Thoracic aorta (tissue), 2 donors: ENCODE measurements at regions not wholly inside any gene's neighbourhood (a gene's known extent, or its start where the extent isn't known, plus 50 kb on each side); places are given as distances from the start of the nearest gene placed in this dataset.

Experiments
- ATAC-seq: fragments of 150-250 bp; one replicate; pipeline ENCODE4 v1.8.0; 2017; ENCODE audit warnings: low read depth; ENCODE audit not compliant: insufficient number of reproducible peaks, low FRiP score
- DNase-seq: peaks from one replicate; pipeline ENCODE4 v3.0.0-alpha.2; 2020; ENCODE audit warnings: low spot score
- H3K27ac ChIP-seq, 2 donors: fragments of 200-600 bp; sonication (generic); 1 replicate in 1 of 2; 2 replicates in 1 of 2; pipeline ENCODE4 v1.5.1; 2016; ENCODE audit warnings: mild to moderate bottlenecking in 2 of 2, moderate library complexity in 2 of 2
- H3K27me3 ChIP-seq: fragments of 200-600 bp; sonication (generic); replicated peaks from 2 replicates; pipeline ENCODE4 v1.6.0; 2016; ENCODE audit warnings: mild to moderate bottlenecking; ENCODE audit not compliant: insufficient read depth
- H3K36me3 ChIP-seq: fragments of 200-600 bp; sonication (generic); one replicate; pipeline ENCODE4 v1.5.1; 2016
- H3K4me1 ChIP-seq, 2 donors: fragments of 200-600 bp; sonication (generic); 1 replicate in 1 of 2; 2 replicates in 1 of 2; pipeline versions ENCODE4 v1.5.1 to v1.6.0; 2016; ENCODE audit warnings: low read depth in 2 of 2, mild to moderate bottlenecking in 1 of 2; ENCODE audit not compliant: control insufficient read depth in 1 of 2
- H3K4me3 ChIP-seq: fragments of 200-600 bp; sonication (generic); 2 replicates; pipeline ENCODE4 v1.5.1; 2016; ENCODE audit warnings: mild to moderate bottlenecking
- H3K9me3 ChIP-seq: fragments of 200-600 bp; sonication (generic); 2 replicates; pipeline ENCODE4 v1.5.1; 2016
- TF ChIP-seq, protein P1 (sequence below): fragments of 200-600 bp; sonication (generic); IDR thresholded peaks from one replicate; pipeline ENCODE4 v1.5.1; 2019; ENCODE audit warnings: antibody characterized with exemption

DNA sequence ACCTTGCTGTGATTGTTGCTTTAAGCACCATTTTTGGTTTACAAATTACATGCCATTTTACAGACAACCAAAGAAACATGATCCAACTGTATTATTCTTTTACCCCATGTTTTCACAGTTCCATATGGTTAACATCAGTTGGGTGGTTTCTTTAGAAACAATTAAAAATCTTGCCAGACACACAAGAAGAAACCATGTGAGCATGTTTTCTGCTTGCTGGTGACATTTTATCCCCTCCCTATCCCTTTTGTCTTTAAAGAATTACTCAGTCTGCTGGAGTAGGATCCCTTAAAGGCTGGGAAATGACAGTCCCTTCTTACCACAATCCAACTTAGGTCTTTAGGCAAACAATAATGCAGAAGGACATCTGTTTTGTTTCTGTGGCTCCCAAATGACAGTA is 121.8 kb upstream of the PLXNC1 start:
- no peak for ATAC-seq
- H3K4me3 ChIP-seq: no peak overlapping the region
- peaks cover 2% of the 10 kb centered on the region for H3K9me3 ChIP-seq
- no peaks in the 10 kb centered on the region for H3K27me3 ChIP-seq
- no peak for DNase-seq
- TF ChIP-seq, protein P1, sequence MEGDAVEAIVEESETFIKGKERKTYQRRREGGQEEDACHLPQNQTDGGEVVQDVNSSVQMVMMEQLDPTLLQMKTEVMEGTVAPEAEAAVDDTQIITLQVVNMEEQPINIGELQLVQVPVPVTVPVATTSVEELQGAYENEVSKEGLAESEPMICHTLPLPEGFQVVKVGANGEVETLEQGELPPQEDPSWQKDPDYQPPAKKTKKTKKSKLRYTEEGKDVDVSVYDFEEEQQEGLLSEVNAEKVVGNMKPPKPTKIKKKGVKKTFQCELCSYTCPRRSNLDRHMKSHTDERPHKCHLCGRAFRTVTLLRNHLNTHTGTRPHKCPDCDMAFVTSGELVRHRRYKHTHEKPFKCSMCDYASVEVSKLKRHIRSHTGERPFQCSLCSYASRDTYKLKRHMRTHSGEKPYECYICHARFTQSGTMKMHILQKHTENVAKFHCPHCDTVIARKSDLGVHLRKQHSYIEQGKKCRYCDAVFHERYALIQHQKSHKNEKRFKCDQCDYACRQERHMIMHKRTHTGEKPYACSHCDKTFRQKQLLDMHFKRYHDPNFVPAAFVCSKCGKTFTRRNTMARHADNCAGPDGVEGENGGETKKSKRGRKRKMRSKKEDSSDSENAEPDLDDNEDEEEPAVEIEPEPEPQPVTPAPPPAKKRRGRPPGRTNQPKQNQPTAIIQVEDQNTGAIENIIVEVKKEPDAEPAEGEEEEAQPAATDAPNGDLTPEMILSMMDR: no peak
- no peaks in the 10 kb centered on the region for H3K4me1 ChIP-seq
- no peak overlapping the region for H3K27ac ChIP-seq
- no peaks in the 10 kb centered on the region for H3K36me3 ChIP-seq

DNA sequence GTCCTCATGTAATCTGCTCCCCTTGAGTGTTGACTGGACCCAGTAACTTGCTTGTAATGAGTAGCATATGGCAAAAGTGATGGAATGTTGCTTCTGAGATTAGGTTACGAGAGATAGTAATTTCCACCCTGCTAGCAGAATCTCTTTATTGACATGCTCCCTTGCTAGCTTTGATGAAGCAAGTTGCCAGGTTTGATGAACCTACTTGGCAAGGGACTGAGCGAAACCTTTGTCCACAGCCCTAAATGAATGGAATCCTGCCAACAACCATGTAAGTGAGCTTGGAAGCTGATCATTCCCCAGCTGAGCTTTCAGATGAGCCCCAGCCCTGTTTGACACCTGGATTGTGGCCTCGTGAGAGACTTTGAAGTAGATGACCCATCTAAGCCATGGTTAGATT is 120.8 kb upstream of the PLXNC1 start:
- no peaks in the 10 kb centered on the region for H3K27me3 ChIP-seq
- peaks cover 2% of the 10 kb centered on the region for H3K9me3 ChIP-seq
- H3K4me3 ChIP-seq: no peak overlapping the region
- no peaks in the 10 kb centered on the region for H3K36me3 ChIP-seq
- H3K27ac ChIP-seq: no peak overlapping the region
- TF ChIP-seq, protein P1: no peak
- DNase-seq (no peak), ATAC-seq (no peak)
- peaks cover 0 to 5% of the 10 kb centered on the region in 2 donors for H3K4me1 ChIP-seq

DNA sequence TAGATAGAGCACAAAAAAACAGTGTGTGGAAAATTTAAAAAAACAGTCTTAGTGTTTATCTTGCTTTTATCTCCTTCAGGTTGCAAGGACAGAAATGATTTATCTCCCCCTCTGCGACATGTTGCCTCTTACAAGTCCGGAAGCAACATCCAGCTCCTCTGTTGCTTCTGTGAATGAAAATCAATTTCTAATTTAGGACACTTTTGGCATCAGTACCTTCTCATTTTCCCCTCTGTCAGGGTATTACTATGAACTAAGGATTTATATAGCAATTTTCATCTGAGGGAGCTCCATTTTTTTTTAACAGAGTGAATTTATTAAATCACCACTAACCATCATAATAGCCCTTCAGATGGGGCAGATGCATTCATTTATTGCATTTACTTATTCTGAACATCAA is 116.6 kb upstream of the PLXNC1 start:
- Histone ChIP-seq H3K27ac (peak overlapping the region in 1 of 2 donors; percentile 38), H3K9me3 (no peaks in the 10 kb centered on the region), H3K27me3 (no peaks in the 10 kb centered on the region), H3K36me3 (no peaks in the 10 kb centered on the region), H3K4me1 (peaks cover 3 to 11% of the 10 kb centered on the region in 2 donors), H3K4me3 (no peak overlapping the region)
- DNase-seq (no peak), ATAC-seq (no peak)
- TF ChIP-seq, protein P1: no peak

DNA sequence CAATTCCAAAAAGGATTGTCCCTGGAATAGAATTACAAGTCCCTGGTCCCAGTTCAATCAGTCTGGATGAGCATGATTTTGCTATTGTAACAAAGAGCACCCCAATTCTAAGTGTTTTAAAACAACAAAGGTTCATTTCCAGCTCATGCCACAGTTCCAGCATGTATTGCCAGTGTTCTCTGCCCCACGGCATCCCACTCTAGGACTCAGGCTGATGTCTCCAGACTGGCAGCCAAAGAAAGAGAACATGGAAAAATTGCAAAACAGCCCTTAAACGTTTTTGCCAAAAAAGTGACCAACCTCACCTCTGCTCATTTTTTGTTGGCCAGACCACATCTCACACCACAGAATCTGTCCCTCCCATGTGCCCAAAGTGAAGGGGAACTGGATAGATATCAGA is 116.0 kb upstream of the PLXNC1 start:
- Histone ChIP-seq H3K9me3 (no peaks in the 10 kb centered on the region), H3K4me1 (peaks cover 3 to 11% of the 10 kb centered on the region in 2 donors), H3K27me3 (no peaks in the 10 kb centered on the region), H3K36me3 (no peaks in the 10 kb centered on the region), H3K27ac (peak overlapping the region; percentile 38 to 51), H3K4me3 (no peak overlapping the region)
- ATAC-seq (peak; percentile 42), DNase-seq (no peak)
- TF ChIP-seq, protein P1: no peak

DNA sequence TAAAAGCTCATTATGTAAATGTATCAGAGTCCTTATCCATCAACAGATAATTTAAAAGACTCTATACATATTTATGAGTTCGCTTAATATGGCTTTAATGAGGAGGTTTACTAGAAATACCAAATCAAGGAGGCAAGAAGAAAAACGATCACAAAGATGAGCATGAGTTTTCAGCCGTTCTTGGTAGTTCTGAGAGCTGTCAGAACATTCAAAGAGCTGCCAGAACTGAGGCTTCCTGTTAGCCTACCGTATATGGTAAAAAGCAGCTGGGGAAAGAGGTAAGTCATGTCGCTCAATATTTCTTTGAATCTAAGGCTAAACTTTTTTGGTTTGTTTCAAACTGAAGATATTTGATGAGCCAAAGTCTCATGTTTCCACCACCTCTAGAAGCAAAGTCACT is 115.3 kb upstream of the PLXNC1 start:
- Histone ChIP-seq H3K27me3 (no peaks in the 10 kb centered on the region), H3K4me1 (peaks cover 3 to 11% of the 10 kb centered on the region in 2 donors), H3K27ac (peak overlapping the region; percentile 38 to 51), H3K4me3 (no peak overlapping the region), H3K9me3 (no peaks in the 10 kb centered on the region), H3K36me3 (no peaks in the 10 kb centered on the region)
- TF ChIP-seq, protein P1: no peak
- ATAC-seq: no peak
- DNase-seq: no peak
